ENCODE measurements at regions not wholly inside any gene's neighbourhood (a gene's known extent, or its start where the extent isn't known, plus 50 kb on each side); places are given as distances from the start of the nearest gene placed in this dataset.

DNA sequence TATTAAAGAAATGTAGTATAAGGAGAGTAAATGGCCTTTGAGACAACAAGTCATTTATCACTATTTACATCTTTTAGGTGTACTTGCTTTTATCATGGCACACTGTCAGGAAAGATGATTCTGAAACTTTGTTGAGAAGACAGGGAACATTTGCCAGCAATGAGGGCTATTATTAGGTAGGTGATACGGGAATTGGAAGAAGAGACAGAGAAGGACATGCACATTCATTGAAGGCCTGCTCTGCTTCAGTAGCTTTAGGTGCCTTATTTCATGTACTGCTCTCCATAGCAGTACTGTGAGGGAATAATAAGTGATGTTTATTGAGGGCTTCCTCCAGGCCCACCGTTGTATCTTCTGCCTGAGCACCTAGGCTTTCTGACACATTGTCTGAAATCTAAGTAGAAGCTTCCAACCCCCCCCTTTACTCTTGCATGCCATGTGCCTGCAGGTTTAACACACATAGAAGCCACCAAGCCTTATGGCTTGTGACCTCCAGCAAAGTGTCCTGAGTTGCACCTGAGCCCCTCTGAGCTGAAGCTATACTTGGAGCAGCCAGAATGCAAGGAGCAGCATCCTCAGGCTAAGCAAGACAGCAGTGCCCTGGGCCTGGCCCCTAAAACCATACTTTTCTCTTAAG lies 275.2 kb upstream of the VLDLR start:
- no peak for TF ChIP-seq CTCF (IDR thresholded peaks at IDR 0.05; ENCODE audit: low read depth, low read length, missing control alignments)
- H3K4me3 ChIP-seq (replicated peaks; ENCODE audit: low read depth, low read length), result no peak overlapping the region
- no peak for DNase-seq (ENCODE audit: extremely low read depth, low read depth)

DNA sequence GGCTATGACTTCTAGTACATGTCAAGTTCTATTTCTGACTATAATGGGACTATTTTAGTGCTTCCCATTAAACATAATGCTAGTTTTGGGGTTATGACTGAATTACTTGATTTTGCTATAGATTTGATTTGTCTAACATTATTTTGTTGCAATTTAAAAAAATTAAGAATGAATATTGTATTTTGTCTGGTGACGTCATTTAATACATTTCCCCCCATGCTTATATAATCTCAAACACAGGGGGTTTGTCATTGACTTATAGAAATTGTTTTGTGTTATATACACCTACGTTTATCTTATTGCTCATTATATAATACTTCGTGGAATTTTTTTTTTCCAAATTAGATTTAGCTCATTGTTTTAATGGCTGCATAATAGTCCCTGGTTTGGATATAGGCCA lies 270.3 kb upstream of the VLDLR start:
- TF ChIP-seq CTCF (IDR thresholded peaks at IDR 0.05; ENCODE audit: low read depth, low read length, missing control alignments), result no peak
- no peak for DNase-seq (ENCODE audit: extremely low read depth, low read depth)
- H3K4me3 ChIP-seq (replicated peaks; ENCODE audit: low read depth, low read length), result no peak overlapping the region

DNA sequence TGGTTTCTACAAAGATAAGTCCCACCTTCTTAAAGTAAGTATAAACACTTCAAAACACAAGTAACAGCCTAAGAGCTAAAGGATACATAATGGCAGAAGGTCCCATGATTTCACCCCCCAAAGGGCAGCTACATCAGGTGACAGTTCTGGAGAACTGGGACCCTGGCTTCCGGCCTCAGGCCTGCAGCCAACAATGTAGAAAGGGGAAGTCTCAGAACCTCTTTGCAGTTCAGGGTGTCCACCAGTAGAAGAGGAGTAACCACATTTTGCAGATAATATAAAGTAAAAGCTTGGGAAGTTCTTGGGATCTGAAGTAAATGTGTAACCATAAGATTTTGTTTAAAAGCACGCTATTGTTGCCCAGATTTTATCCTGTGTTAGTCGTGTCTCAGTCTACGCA lies 267.4 kb upstream of the VLDLR start:
- H3K4me3 ChIP-seq (replicated peaks; ENCODE audit: low read depth, low read length), result no peak overlapping the region
- TF ChIP-seq CTCF (IDR thresholded peaks at IDR 0.05; ENCODE audit: low read depth, low read length, missing control alignments), result no peak
- no peak for DNase-seq (ENCODE audit: extremely low read depth, low read depth)

GRCh38 chr9:2354856-2355696 lies 266.5 kb upstream of the VLDLR start:
- H3K4me3 ChIP-seq (replicated peaks; ENCODE audit: low read depth, low read length), result no peak overlapping the region
- no peak for TF ChIP-seq CTCF (IDR thresholded peaks at IDR 0.05; ENCODE audit: low read depth, low read length, missing control alignments)

GRCh38 chr9:2355697-2355983 lies 265.9 kb upstream of the VLDLR start:
- H3K4me3 ChIP-seq (replicated peaks; ENCODE audit: low read depth, low read length), result no peak overlapping the region
- DNase-seq (ENCODE audit: extremely low read depth, low read depth), result no peak
- TF ChIP-seq CTCF (IDR thresholded peaks at IDR 0.05; ENCODE audit: low read depth, low read length, missing control alignments), result no peak

More at GRCh38 chr9:2354856-2355696, 266.5 kb upstream of the VLDLR start:
- DNase-seq (ENCODE audit: extremely low read depth, low read depth), result no peak

DNA sequence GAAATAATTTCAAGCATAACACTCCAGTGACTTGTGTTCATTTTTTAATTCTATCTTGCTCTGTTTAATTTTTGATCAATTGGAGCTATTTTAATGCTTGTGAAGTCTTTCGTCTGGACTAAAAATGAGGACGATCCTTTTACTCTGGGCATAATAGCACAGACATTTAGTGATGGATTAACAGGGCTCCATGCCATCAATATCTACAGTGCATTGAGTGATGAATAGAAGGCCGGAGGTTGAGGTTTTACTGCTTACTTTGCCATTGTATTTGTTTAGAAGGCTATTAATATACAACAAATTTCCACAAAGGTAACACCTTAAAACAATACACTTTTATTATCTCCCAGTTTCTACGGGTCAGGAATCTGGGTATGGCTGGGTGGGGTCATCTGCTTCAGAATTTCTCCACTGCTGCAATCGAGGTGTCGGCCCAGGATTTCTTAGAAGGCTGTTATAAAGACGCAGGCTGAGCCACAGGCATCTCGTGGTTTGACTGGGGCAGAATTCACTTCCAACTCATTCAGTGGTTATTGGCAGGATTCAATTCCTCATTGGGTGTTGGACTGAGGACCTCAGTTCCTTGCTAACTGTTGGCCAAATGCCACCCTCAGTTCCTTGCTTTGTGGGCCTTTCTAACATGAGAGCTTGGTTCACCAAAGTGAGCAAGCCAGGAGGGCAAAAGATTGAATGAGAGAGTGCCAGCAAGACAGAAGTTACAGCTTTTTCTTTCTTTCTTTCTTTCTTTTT lies 265.4 kb upstream of the VLDLR start:
- no peak overlapping the region for H3K4me3 ChIP-seq (replicated peaks; ENCODE audit: low read depth, low read length)
- no peak for DNase-seq (ENCODE audit: extremely low read depth, low read depth)
- no peak for TF ChIP-seq CTCF (IDR thresholded peaks at IDR 0.05; ENCODE audit: low read depth, low read length, missing control alignments)
